ENCODE measurements at regions not wholly inside any gene's neighbourhood (a gene's known extent, or its start where the extent isn't known, plus 50 kb on each side); places are given as distances from the start of the nearest gene placed in this dataset.
"Not testable (repeated sequence)": the region's sequence is repeated elsewhere in the genome, so short reads cannot be mapped to it uniquely, and the experiment has no call there.

GRCh38 chr18:10101729-10102128 lies 187.9 kb downstream of the VAPA start:
- ChIA-PET POLR2A (ENCODE audit: unreplicated experiment) (no interaction called here), CTCF (no interaction called here)
- Histone ChIP-seq H2AFZ (no peak overlapping the region), H3K9me2 (ENCODE audit: insufficient read depth) (no peaks in the 10 kb centered on the region), H3K79me2 (ENCODE audit: low read depth) (no peaks in the 10 kb centered on the region), H4K20me1 (ENCODE audit: insufficient read depth) (no peaks in the 10 kb centered on the region), H3K4me1 (replicated peaks; ENCODE audit: insufficient read depth) (no peaks in the 10 kb centered on the region), H3K9me3 (ENCODE audit: insufficient read depth, low read depth) (no peaks in the 10 kb centered on the region), H3F3A (ENCODE audit: insufficient read depth, low read depth) (no peaks in the 10 kb centered on the region), H3K27ac (no peak overlapping the region), H3K36me3 (ENCODE audit: low read depth) (no peaks in the 10 kb centered on the region), H3K4me3 (no peak overlapping the region), H3K27me3 (ENCODE audit: insufficient read depth, low read depth) (no peaks in the 10 kb centered on the region), H3K4me2 (no peak overlapping the region)
- no TSS peak for BruUV-seq (replicated peaks)
- TF ChIP-seq CTCF (conservative IDR thresholded peaks at IDR 0.05), result no peak
- no peak for TF ChIP-seq EZH2 (IDR thresholded peaks at IDR 0.05; ENCODE audit: low read depth)
- intact Hi-C loops (cut with micrococcal nuclease; ENCODE audit: unreplicated experiment), result no loop called here
- no peak for DNase-seq

GRCh38 chr18:10105118-10105517 lies 191.3 kb downstream of the VAPA start:
- H3K9me3 ChIP-seq (ENCODE audit: insufficient read depth, low read depth); POLR2A ChIA-PET (ENCODE audit: unreplicated experiment); H3K79me2 ChIP-seq (ENCODE audit: low read depth); H3K27me3 ChIP-seq (ENCODE audit: insufficient read depth, low read depth); H3K9me2 ChIP-seq (ENCODE audit: insufficient read depth); H3K4me2 ChIP-seq; H3K4me1 ChIP-seq (replicated peaks; ENCODE audit: insufficient read depth); H2AFZ ChIP-seq; H3F3A ChIP-seq (ENCODE audit: insufficient read depth, low read depth); intact Hi-C loops (cut with micrococcal nuclease; ENCODE audit: unreplicated experiment); H4K20me1 ChIP-seq (ENCODE audit: insufficient read depth); CTCF ChIA-PET; BruUV-seq (replicated peaks); H3K4me3 ChIP-seq; DNase-seq; H3K36me3 ChIP-seq (ENCODE audit: low read depth); H3K27ac ChIP-seq: not testable (repeated sequence)

- Histone ChIP-seq H3K36me3 (ENCODE audit: low read depth) (no peaks in the 10 kb centered on the region), H4K20me1 (ENCODE audit: insufficient read depth) (no peaks in the 10 kb centered on the region), H2AFZ (no peak overlapping the region), H3K27ac (no peak overlapping the region), H3K4me2 (no peak overlapping the region), H3F3A (ENCODE audit: insufficient read depth, low read depth) (no peaks in the 10 kb centered on the region; the same call in none of the 2 replicates), H3K4me1 (replicated peaks; ENCODE audit: insufficient read depth) (peaks cover 4% of the 10 kb centered on the region; the same call in 1 of the 2 replicates), H3K79me2 (ENCODE audit: low read depth) (no peaks in the 10 kb centered on the region), H3K9me3 (ENCODE audit: insufficient read depth, low read depth) (no peaks in the 10 kb centered on the region; the same call in 1 of the 2 replicates), H3K9me2 (ENCODE audit: insufficient read depth) (no peaks in the 10 kb centered on the region), H3K27me3 (ENCODE audit: insufficient read depth, low read depth) (no peaks in the 10 kb centered on the region), H3K4me3 (no peak overlapping the region)
- no peak for DNase-seq
- no peak for TF ChIP-seq EZH2 (IDR thresholded peaks at IDR 0.05; ENCODE audit: low read depth)
- CTCF ChIA-PET, result no interaction called here
- intact Hi-C loops (cut with micrococcal nuclease; ENCODE audit: unreplicated experiment), result no loop called here
- POLR2A ChIA-PET (ENCODE audit: unreplicated experiment), result no interaction called here
- BruUV-seq (replicated peaks), result no TSS peak
These were observed 197.4 kb downstream of the VAPA start for GRCh38 chr18:10111191-10111590.

- no peaks in the 10 kb centered on the region; the same call in 1 of the 2 replicates for H3K9me3 ChIP-seq (ENCODE audit: insufficient read depth, low read depth)
- H3K9me2 ChIP-seq (ENCODE audit: insufficient read depth), result no peaks in the 10 kb centered on the region
- intact Hi-C loops (cut with micrococcal nuclease; ENCODE audit: unreplicated experiment), result no loop called here
- no peak overlapping the region for H3K4me3 ChIP-seq
- H4K20me1 ChIP-seq (ENCODE audit: insufficient read depth), result no peaks in the 10 kb centered on the region
- H3K36me3 ChIP-seq (ENCODE audit: low read depth), result no peaks in the 10 kb centered on the region
- no peak overlapping the region for H3K4me2 ChIP-seq
- no peak overlapping the region for H3K27ac ChIP-seq
- no peaks in the 10 kb centered on the region for H3K27me3 ChIP-seq (ENCODE audit: insufficient read depth, low read depth)
- no peak overlapping the region for H2AFZ ChIP-seq
- POLR2A ChIA-PET (ENCODE audit: unreplicated experiment), result no interaction called here
- H3K4me1 ChIP-seq (replicated peaks; ENCODE audit: insufficient read depth), result peaks cover 12% of the 10 kb centered on the region
- no peak for DNase-seq
- no peaks in the 10 kb centered on the region for H3K79me2 ChIP-seq (ENCODE audit: low read depth)
- no peak for TF ChIP-seq EZH2 (IDR thresholded peaks at IDR 0.05; ENCODE audit: low read depth)
- no peak for TF ChIP-seq CTCF (conservative IDR thresholded peaks at IDR 0.05)
- peaks cover 2% of the 10 kb centered on the region for H3F3A ChIP-seq (ENCODE audit: insufficient read depth, low read depth)
- no TSS peak for BruUV-seq (replicated peaks)
- CTCF ChIA-PET, result no interaction called here
These were observed 198.1 kb downstream of the VAPA start for GRCh38 chr18:10111944-10112343.
